ENCODE measurements at regions not wholly inside any gene's neighbourhood (a gene's known extent, or its start where the extent isn't known, plus 50 kb on each side); places are given as distances from the start of the nearest gene placed in this dataset.

DNA sequence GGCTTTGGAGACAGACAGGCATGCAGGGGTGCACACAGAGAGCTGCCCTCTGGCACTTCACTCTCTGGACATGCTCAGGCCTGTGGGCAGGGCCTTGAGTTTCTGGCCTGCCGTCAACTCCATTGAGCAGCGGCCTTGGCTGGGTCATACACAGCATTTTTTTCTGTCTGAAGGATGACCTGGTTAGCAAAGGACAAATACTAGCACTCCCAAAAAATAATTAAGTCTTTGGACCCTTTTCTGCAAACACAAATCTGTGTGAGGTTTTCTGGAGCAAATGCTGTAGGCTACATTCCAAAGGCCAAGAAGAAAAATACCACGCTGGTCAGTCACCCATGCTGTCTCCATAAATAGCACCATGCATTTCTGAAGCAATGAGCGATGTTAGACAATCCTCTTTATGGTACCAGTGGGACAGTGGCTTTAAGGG, 124.7 kb upstream of the CTAGE1 start:
- DNase-seq (ENCODE audit: low read depth in 4 of 4, low spot score in 3 of 4) = no peak

GRCh38 chr18:22543769-22544168, 126.1 kb upstream of the CTAGE1 start:
- DNase-seq (ENCODE audit: low read depth in 4 of 4, low spot score in 3 of 4) = no peak

DNA sequence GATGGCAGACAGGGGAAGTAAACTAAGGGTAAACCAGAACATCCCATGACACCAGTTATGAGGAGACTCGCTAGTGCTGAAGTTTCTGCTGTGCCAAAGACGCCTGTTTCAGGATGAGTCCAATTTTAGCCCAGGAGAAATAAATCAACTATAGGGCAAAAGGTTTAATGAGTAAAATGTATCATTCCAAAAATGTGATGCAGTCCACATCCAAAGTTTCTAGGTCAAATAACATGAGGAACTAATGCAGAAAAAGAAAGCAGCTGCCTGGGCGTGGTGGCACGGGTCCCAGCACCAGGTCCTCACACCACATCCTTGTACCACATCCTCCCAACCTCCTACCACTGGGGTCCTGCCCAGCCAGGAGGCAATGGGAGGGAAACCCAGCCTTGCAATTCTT, 126.9 kb upstream of the CTAGE1 start:
- DNase-seq (ENCODE audit: low read depth in 4 of 4, low spot score in 3 of 4) = no peak

- no peak for DNase-seq (ENCODE audit: low read depth in 4 of 4, low spot score in 3 of 4)
Observed at GRCh38 chr18:22545066-22545760, 127.5 kb upstream of the CTAGE1 start.

- no peak for DNase-seq (ENCODE audit: low read depth in 4 of 4, low spot score in 3 of 4)
Observed at GRCh38 chr18:22546905-22547570, 129.3 kb upstream of the CTAGE1 start.

- no peak for DNase-seq (ENCODE audit: low read depth in 4 of 4, low spot score in 3 of 4)
Observed at GRCh38 chr18:22547807-22548561, 130.3 kb upstream of the CTAGE1 start.

- DNase-seq (ENCODE audit: low read depth in 4 of 4, low spot score in 3 of 4) = no peak
Observed at GRCh38 chr18:22549260-22549937, 131.7 kb upstream of the CTAGE1 start.

- DNase-seq (ENCODE audit: low read depth in 4 of 4, low spot score in 3 of 4) = no peak
Observed at GRCh38 chr18:22550366-22550765, 132.7 kb upstream of the CTAGE1 start.

DNA sequence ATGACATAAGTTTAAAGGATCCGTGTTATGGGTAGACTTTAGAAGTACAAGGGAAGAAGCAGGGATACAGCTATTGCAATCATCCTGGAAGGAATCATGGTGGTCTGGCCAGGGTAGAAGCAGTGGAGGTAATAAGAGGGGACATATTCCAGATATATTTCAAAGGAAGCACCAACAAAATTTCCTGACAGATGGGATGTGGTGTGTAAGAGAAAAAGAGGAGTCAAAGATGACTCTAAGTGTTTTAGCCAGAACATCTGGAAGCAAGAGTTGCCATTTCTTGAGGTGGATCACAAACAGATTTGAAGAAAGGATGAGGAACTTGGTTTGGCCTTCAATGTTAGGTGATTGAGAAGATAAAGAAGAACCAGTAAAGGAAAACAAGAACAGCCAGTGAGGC, 133.1 kb upstream of the CTAGE1 start:
- no peak for DNase-seq (ENCODE audit: low read depth in 4 of 4, low spot score in 3 of 4)

- DNase-seq (ENCODE audit: low read depth in 4 of 4, low spot score in 3 of 4) = no peak
Observed at GRCh38 chr18:22551536-22552151, 133.9 kb upstream of the CTAGE1 start.

- no peak for DNase-seq (ENCODE audit: low read depth in 4 of 4, low spot score in 3 of 4)
Observed at GRCh38 chr18:22552254-22552653, 134.5 kb upstream of the CTAGE1 start.

DNA sequence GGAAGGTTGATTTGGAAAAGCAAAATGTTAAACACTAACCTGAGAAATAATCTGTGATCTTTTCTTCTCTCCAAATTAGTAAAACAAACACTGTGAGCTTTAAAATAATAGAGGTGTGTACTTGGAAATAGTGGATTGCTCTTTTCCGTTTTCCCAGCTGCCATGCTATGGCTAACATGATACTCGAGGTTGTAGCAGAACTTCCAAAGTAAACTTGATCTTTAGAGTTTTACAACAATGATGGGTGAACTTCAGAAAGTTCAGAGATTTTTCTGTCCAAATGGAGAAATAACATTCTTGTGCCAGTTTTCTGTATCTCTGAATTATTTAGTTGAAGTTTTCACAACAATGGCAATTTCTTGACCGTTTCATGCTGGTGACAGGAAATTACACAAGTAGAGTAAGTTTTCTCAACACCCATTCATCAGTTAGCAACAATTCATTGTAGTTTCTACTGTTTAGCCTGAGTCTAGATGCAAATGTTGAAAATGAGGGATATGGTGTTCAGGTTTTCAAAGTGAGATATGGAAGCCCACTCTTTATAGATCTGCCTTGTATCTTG, 135.3 kb upstream of the CTAGE1 start:
- DNase-seq (ENCODE audit: low read depth in 4 of 4, low spot score in 3 of 4) = no peak

DNA sequence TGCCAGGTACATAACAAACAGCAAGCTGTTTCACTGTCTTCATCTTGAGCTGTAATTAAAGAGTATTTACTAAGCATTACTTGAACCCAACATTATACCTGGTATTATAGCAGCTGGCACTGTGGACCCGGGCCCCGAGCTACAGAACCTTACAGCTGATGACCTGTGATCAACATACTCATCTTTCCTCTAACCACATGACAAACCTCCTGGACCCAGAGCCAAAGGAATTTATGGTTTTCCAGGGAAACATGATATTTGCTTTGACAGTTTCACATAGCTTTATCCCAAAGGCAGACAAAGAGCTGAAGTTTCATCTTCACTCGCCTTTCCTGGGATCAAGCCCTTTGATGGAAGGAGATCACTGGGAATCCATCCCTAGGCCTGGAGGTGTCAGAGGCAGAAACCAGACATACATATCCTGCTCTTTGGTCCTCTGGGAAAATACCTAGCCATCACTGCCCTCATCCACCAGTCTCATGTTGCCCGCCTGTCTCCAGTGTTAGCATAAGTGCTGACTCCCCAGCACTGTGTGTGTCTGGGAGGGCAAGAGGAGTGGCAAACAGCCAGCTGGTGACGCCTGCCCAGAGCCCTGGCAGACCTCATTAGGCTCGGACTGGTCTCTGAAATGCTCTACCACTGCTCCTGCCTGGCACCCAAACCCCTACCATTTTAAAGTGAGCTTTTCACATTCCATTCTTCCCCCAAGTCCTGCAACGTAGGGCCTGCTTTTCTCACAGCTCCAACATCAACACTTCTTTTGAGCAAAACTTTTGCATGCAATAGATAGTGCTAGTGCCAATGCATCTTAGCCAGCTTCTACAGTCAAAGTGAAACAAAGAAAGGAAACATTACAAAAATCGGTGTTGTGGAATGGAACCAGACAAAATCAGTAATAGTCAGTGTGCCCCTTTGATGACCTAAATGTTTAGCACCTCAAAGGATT, 138.8 kb upstream of the CTAGE1 start:
- DNase-seq (ENCODE audit: low read depth in 4 of 4, low spot score in 3 of 4) = no peak

- DNase-seq (ENCODE audit: low read depth in 4 of 4, low spot score in 3 of 4) = no peak
Observed at GRCh38 chr18:22557168-22557941, 139.6 kb upstream of the CTAGE1 start.

DNA sequence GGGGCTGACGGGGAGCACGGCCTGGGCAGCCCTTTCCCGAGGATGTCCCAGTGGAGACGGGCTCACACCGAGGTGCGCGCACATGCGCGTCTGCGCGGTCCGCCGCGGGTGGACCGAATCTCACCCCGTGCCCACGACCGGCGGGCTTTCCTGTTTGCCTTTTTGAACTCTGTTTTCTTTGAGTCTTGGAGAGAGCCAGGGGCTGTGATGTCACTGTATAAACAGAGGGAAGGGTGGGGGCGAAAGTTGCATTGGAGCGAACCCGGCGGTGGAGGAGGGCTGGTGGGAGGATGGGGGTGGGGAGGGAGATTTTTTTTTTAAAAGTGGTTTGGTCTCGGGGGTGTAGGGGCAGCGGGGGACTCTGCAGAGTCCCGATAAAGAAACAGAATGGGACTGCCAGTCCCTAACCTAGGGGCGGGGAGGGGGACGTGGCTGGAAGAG, 141.2 kb upstream of the CTAGE1 start:
- DNase-seq (ENCODE audit: low read depth in 4 of 4, low spot score in 3 of 4) = peak in 3 of 4 donors; percentile 49 to 53 (median 52)

DNA sequence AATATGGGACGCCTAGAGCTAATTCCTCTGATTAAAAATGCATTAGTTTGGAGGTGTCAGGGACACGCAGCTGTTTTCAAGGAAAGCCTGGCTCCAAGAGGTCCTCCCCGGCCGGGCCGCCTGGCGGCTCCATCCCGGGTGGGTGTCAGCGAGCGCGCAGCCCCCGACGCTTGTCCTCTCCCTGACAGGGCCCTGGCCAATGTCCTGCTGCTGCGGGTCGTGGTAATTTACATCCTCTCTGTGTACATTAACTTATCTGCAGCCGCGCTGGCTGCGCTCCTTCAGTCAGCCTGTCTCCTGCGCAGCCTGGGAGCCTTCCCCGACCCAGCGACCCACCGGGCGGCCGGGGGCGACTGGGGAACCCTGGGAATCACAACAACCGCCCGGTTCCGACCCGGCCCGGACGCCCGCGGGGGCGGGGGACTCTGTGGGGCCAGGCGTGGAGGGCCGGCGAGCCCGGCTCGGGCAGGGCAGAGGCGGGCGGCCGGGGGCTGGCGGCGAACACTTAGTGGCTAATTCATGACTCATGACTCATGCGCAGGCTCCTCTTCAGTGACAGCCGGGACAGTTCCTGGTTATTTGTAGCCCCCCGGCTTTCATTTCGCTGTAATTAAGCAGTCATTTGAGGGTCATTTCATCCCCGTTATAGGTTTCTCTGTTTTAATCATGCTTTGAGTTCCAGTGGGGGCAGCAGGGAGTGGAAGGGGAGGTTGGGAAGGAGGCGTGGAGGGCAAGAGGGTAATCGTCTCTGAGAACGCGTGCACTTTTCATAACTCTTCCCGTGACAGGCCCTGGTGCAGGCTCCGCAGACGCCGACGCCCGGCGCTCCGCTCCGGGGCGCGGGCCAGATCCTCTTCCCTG, 141.9 kb upstream of the CTAGE1 start:
- DNase-seq (ENCODE audit: low read depth in 4 of 4, low spot score in 3 of 4) = peak; percentile 67 to 82 (median 73)

- DNase-seq (ENCODE audit: low read depth in 4 of 4, low spot score in 3 of 4) = no peak
Observed at GRCh38 chr18:22560275-22560610, 142.5 kb upstream of the CTAGE1 start.

- no peak for DNase-seq (ENCODE audit: low read depth in 4 of 4, low spot score in 3 of 4)
Observed at GRCh38 chr18:22560797-22561196, 143.1 kb upstream of the CTAGE1 start.
